Common myeloid progenitor, CD34-positive (primary cell): ENCODE measurements at regions not wholly inside any gene's neighbourhood (a gene's known extent, or its start where the extent isn't known, plus 50 kb on each side); places are given as distances from the start of the nearest gene placed in this dataset.

Experiments used
- CTCF ChIA-PET: fragments of 350-600 bp; sonication (Branson Sonifier 250); formaldehyde crosslinking; loops from one replicate; lab custom pipeline; 2021; ENCODE audit warnings: antibody characterized with exemption; lab: Charles Lee
- POLR2A ChIA-PET: fragments of 350-600 bp; sonication (Branson Sonifier 250); formaldehyde crosslinking; loops from one replicate; lab custom pipeline; 2021; ENCODE audit warnings: antibody characterized with exemption; lab: Charles Lee
- DNase-seq, 3 donors: peaks; one replicate each; pipeline versions ENCODE4 v3.0.0 to v3.0.0-alpha.2; 2013
- H3K27ac ChIP-seq, 2 experiments: 1 replicate in 1 of 2; 2 replicates in 1 of 2; pipeline ENCODE4 v1.7.0; 2013; ENCODE audit warnings: inconsistent platforms in 2 of 2, low read length in 2 of 2, mild to moderate bottlenecking in 2 of 2, low read depth in 1 of 2, moderate library complexity in 1 of 2; ENCODE audit not compliant: severe bottlenecking in 2 of 2, insufficient read depth in 1 of 2, poor library complexity in 1 of 2
- H3K27me3 ChIP-seq, 5 experiments: replicated peaks in 2 of 5; 1 replicate in 3 of 5; 2 replicates in 2 of 5; pipeline versions ENCODE4 v1.6.1 to v1.7.0; 2013; ENCODE audit warnings: low read length in 4 of 5, mild to moderate bottlenecking in 2 of 5, moderate library complexity in 2 of 5, inconsistent platforms in 1 of 5; ENCODE audit not compliant: insufficient read depth in 5 of 5, control insufficient read depth in 4 of 5
- H3K36me3 ChIP-seq, 4 experiments: 1 replicate in 2 of 4; 2 replicates in 2 of 4; pipeline versions ENCODE4 v1.6.1 to v1.7.0; 2013; ENCODE audit warnings: low read length in 3 of 4, control low read depth in 1 of 4, mild to moderate bottlenecking in 1 of 4; ENCODE audit not compliant: control insufficient read depth in 4 of 4, insufficient read depth in 4 of 4
- H3K4me1 ChIP-seq, 4 experiments: 1 replicate in 3 of 4; 2 replicates in 1 of 4; pipeline versions ENCODE4 v1.6.1 to v1.7.1; 2013; ENCODE audit warnings: low read length in 3 of 4, mild to moderate bottlenecking in 3 of 4, control low read depth in 1 of 4, inconsistent platforms in 1 of 4, moderate library complexity in 1 of 4; ENCODE audit not compliant: control insufficient read depth in 4 of 4, insufficient read depth in 4 of 4; ENCODE audit errors: control extremely low read depth in 1 of 4
- H3K4me3 ChIP-seq, 7 experiments: 1 replicate in 4 of 7; 2 replicates in 3 of 7; pipeline versions ENCODE4 v1.5.1 to v1.7.0; 2013; ENCODE audit warnings: mild to moderate bottlenecking in 7 of 7, low read length in 6 of 7, moderate library complexity in 6 of 7, inconsistent platforms in 2 of 7, low read depth in 2 of 7, control low read depth in 1 of 7; ENCODE audit not compliant: insufficient read depth in 4 of 7, control insufficient read depth in 1 of 7; ENCODE audit errors: extremely low read depth in 1 of 7
- H3K9me3 ChIP-seq, 5 experiments: 1 replicate in 4 of 5; 2 replicates in 1 of 5; pipeline versions ENCODE4 v1.6.1 to v1.7.1; 2013; ENCODE audit warnings: low read length in 4 of 5, mild to moderate bottlenecking in 2 of 5, inconsistent platforms in 1 of 5, low read depth in 1 of 5, moderate library complexity in 1 of 5; ENCODE audit not compliant: control insufficient read depth in 4 of 5, insufficient read depth in 2 of 5; ENCODE audit errors: control extremely low read depth in 1 of 5
- WGBS: methylation state at CpG from one replicate; pipeline ENCODE4 v1.1.5; 2013; ENCODE audit not compliant: insufficient coverage; 5-methylcytosine and 5-hydroxymethylcytosine counted together

DNA sequence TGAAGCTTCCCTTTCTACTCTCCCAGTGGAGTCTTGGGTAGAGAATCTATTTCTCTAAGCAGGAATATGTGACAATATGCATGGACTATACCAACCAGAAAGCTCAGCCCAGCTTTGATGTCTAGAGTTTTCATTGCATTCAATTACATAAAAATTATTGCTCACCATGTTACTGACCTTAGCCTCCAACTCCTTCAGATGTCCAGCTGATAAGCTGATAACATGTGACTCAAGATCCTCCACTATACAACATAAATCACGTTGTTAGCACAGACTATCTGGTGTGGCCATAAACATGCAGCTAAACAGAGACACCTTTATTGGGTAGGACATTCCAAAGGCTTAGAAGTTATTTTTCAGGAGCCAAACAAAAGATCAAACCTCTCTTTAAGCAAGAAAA, 1168.2 kb downstream of the CDH12 start:
- no peak for DNase-seq
- Histone ChIP-seq H3K4me1 (no peaks in the 10 kb centered on the region), H3K36me3 (no peaks in the 10 kb centered on the region), H3K4me3 (no peak overlapping the region), H3K27ac (no peak overlapping the region), H3K27me3 (no peaks in the 10 kb centered on the region), H3K9me3 (no peaks in the 10 kb centered on the region)
- CTCF ChIA-PET = no interaction called here
- WGBS = no CpG with 5 or more reads among the region's 1 CpG
- POLR2A ChIA-PET = no interaction called here

DNA sequence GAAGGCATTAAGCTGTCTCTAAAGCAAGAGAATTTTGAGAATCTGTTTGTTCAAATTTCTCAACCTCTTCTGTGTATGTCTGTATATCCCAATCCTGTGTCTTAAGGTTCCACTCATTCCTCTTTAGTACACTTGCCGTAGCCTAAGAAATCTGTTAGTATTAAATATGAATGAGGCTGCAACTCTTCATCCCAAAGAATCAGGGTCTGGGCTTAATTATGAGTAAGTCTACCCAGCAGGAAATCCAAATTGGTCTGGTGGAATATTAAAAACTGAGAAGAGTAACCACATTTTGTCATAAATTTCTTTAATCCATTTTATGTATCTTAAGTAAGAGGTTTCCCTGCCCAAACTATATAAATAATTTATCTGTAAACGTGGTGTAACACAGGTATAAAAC, 1171.2 kb downstream of the CDH12 start:
- Histone ChIP-seq H3K4me1 (no peaks in the 10 kb centered on the region), H3K9me3 (no peaks in the 10 kb centered on the region), H3K4me3 (no peak overlapping the region), H3K27me3 (no peaks in the 10 kb centered on the region), H3K36me3 (no peaks in the 10 kb centered on the region), H3K27ac (no peak overlapping the region)
- DNase-seq = no peak
- WGBS = no CpG with 5 or more reads among the region's 2 CpGs
- POLR2A ChIA-PET = no interaction called here
- CTCF ChIA-PET = no interaction called here

DNA sequence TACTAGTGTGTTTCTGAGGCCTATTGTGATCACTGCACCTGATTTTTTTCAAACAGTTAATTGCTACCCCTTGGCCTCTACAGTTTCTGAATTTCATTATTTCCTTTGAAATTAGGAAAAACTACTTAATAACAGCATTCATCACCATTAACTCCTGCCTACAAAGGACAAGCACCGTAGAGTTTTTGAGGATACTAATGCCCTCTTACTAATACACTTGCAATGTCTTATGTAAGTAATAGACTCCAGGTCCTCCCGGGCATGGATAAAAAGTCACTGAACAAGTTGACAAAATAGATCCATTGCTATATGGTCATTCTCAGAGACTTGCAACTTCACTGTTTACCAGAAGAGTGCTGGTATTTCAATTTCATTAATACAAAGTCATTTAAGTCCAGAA, 1172.5 kb downstream of the CDH12 start:
- CTCF ChIA-PET = no interaction called here
- Histone ChIP-seq H3K9me3 (no peaks in the 10 kb centered on the region), H3K36me3 (no peaks in the 10 kb centered on the region), H3K27ac (no peak overlapping the region), H3K4me1 (no peaks in the 10 kb centered on the region), H3K4me3 (no peak overlapping the region), H3K27me3 (no peaks in the 10 kb centered on the region)
- no peak for DNase-seq
- 100% methylated on average over 2 of the region's 2 CpGs for WGBS
- POLR2A ChIA-PET = no interaction called here

DNA sequence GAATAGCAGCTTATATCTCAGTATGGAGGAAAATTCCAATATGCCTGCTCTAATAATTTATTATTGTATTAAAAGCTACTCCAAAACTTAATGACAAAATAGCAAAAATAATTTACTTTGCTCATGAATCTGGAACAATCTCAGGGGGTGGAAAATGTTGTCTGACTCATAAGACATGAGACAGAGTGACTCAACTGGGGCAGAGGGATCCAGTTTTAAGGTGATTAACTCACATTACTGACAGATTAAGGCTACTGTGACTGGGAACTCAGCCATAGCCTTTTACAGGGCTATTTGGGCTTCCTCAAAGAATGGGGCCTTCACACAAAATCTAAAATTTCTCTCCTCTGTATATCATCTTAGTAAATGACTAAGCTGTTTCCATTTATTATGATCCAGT, 1172.9 kb downstream of the CDH12 start:
- H3K4me3 ChIP-seq = no peak overlapping the region
- no peaks in the 10 kb centered on the region for H3K36me3 ChIP-seq
- ChIA-PET POLR2A (no interaction called here), CTCF (no interaction called here)
- H3K4me1 ChIP-seq = no peaks in the 10 kb centered on the region
- no peaks in the 10 kb centered on the region for H3K27me3 ChIP-seq
- no peaks in the 10 kb centered on the region for H3K9me3 ChIP-seq
- DNase-seq = no peak
- no peak overlapping the region for H3K27ac ChIP-seq

DNA sequence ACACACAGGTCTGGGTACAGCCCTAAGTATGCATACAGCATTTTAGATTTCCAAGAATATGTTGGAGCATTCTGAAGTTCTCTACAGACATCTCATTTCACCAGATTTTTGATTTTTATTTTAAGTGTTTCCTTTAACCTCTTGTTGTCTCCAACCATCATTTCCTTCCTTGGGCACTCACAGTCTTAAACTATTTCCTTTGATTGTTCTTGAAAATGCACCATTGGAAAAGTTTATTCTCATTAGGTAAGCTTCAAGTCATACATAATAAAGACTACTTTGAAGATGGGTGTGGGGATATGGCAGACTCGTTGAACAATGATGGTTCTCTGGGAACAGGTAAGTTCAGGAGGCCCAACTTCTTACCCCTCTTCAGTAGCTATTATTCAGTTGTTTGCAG, 1174.6 kb downstream of the CDH12 start:
- no CpG with 5 or more reads among the region's 1 CpG for WGBS
- ChIA-PET CTCF (interaction anchor here (0.7 kb wide), 1 partner anchor 1275 kb away, joined by 3 read pairs; no protein-coding TSS in a partner anchor), POLR2A (no interaction called here)

DNA sequence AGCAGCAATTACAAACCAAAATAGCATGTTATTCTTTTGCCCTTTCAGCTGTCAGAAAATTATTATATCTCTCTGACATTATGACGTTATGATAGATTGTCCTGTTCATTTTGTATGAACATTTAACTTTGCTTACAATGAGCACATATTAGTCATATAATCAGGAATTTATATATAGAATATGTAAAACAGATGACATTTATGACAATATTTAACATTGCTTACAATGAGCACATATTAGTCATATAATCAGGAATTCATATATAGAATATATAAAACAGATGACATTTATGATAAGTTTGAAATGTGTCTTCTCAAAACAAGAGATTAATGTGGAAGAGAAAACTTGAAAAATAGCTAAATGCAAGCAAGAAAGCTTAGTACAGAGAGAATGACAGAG, 1180.2 kb downstream of the CDH12 start:
- POLR2A ChIA-PET = no interaction called here
- Histone ChIP-seq H3K4me1 (no peaks in the 10 kb centered on the region), H3K27ac (no peak overlapping the region), H3K27me3 (no peaks in the 10 kb centered on the region), H3K4me3 (no peak overlapping the region), H3K36me3 (no peaks in the 10 kb centered on the region), H3K9me3 (no peaks in the 10 kb centered on the region)
- no CpG with 5 or more reads among the region's 1 CpG for WGBS
- CTCF ChIA-PET = no interaction called here
- no peak for DNase-seq

More for the DNA sequence above, 1174.6 kb downstream of the CDH12 start:
- no peaks in the 10 kb centered on the region for H3K36me3 ChIP-seq
- no peaks in the 10 kb centered on the region for H3K9me3 ChIP-seq
- no peak for DNase-seq
- H3K4me3 ChIP-seq = no peak overlapping the region
- no peak overlapping the region for H3K27ac ChIP-seq
- no peaks in the 10 kb centered on the region for H3K27me3 ChIP-seq
- no peaks in the 10 kb centered on the region for H3K4me1 ChIP-seq

DNA sequence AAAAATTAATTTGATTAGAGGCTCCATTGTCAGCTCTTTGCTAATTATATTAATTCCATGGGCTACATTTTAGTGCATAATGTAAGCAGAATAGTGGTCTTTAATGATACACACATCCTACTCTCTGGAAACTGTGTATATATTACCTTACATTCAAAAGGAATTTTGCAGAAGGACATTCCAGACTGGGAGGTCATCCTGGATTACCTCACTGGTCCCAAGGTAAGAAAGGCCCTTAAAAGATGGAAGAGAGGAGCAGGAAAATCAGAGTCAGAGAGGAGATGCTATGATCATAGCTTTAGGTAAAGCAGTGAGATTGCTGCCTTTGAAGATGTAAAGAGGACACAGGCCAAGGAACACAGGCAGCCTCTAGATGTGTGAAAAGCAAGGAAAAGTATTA, 1180.8 kb downstream of the CDH12 start:
- ChIA-PET POLR2A (no interaction called here), CTCF (no interaction called here)
- no peaks in the 10 kb centered on the region for H3K27me3 ChIP-seq
- H3K27ac ChIP-seq = no peak overlapping the region
- no peak overlapping the region for H3K4me3 ChIP-seq
- no peaks in the 10 kb centered on the region for H3K9me3 ChIP-seq
- no peak for DNase-seq
- H3K4me1 ChIP-seq = no peaks in the 10 kb centered on the region
- no peaks in the 10 kb centered on the region for H3K36me3 ChIP-seq
